ENCODE measurements at regions not wholly inside any gene's neighbourhood (a gene's known extent, or its start where the extent isn't known, plus 50 kb on each side); places are given as distances from the start of the nearest gene placed in this dataset.

DNA sequence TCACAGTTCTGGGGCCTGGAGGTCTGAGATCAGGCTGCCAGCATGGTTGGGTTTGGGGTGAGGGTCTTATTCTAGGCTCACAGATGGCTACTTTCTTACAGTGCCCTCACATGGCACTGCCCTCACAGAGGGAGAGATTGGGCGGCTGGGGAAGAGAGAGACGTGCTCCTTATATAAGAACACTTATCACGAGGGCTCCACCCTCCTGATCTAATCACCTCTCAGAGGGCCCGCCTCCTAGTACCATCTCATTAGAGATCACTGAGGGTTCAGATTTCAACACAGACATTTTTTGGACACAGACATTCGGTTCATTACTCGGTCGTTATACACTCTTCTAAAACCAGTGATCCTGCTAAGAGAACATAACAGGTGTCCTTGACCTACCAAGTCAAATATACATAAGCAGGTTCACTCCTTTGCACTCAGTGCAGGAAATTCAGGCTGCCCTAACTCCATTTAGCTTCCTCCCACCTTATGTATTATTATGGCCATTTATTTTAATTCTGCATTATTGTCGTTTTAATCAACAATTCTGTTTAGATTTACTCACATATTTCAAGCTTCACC lies 121.7 kb downstream of the ICE1 start:
- TF ChIP-seq, protein P1, sequence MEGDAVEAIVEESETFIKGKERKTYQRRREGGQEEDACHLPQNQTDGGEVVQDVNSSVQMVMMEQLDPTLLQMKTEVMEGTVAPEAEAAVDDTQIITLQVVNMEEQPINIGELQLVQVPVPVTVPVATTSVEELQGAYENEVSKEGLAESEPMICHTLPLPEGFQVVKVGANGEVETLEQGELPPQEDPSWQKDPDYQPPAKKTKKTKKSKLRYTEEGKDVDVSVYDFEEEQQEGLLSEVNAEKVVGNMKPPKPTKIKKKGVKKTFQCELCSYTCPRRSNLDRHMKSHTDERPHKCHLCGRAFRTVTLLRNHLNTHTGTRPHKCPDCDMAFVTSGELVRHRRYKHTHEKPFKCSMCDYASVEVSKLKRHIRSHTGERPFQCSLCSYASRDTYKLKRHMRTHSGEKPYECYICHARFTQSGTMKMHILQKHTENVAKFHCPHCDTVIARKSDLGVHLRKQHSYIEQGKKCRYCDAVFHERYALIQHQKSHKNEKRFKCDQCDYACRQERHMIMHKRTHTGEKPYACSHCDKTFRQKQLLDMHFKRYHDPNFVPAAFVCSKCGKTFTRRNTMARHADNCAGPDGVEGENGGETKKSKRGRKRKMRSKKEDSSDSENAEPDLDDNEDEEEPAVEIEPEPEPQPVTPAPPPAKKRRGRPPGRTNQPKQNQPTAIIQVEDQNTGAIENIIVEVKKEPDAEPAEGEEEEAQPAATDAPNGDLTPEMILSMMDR (IDR thresholded peaks at IDR 0.05; ENCODE audit: borderline replicate concordance, extremely low read depth, low read length, poor library complexity, severe bottlenecking), result no peak
- TF ChIP-seq EZH2 (IDR thresholded peaks at IDR 0.05; ENCODE audit: borderline replicate concordance, low read depth, low read length, severe bottlenecking), result no peak
